MCF 10A (cell line): ENCODE measurements at regions not wholly inside any gene's neighbourhood (a gene's known extent, or its start where the extent isn't known, plus 50 kb on each side); places are given as distances from the start of the nearest gene placed in this dataset.
"Not testable (repeated sequence)": the region's sequence is repeated elsewhere in the genome, so short reads cannot be mapped to it uniquely, and the experiment has no call there.

Experiments used
- BruUV-seq: library from RNA; stranded (reverse); fragments of 400-500 nt; replicated peaks from 2 replicates; lab custom pipeline; 2021; lab: Mats Ljungman, UMichigan
- CTCF ChIA-PET: fragments of 300-600 bp; sonication (Branson Sonifier 250); formaldehyde crosslinking; extraction: SDS; loops from one replicate; lab custom pipeline; 2021; ENCODE audit warnings: antibody characterized with exemption, inconsistent platforms; lab: Yijun Ruan, JAX
- POLR2A ChIA-PET: fragments of 300-600, 350-650 bp; sonication (Branson Sonifier 250); formaldehyde crosslinking; extraction: SDS; loops from one replicate; lab custom pipeline; 2020; ENCODE audit warnings: antibody characterized with exemption, inconsistent platforms; lab: Yijun Ruan, JAX
- DNase-seq: peaks from one replicate; pipeline ENCODE4 v3.0.0-alpha.2; 2018; ENCODE audit not compliant: unreplicated experiment
- H3K27ac Mint-ChIP-seq: one replicate; pipeline ENCODE4 v1.8.0; 2022; ENCODE audit warnings: mild to moderate bottlenecking, low read depth, mixed read lengths; ENCODE audit not compliant: unreplicated experiment
- H3K27me3 Mint-ChIP-seq: one replicate; pipeline ENCODE4 v1.8.0; 2022; ENCODE audit warnings: mixed read lengths; ENCODE audit not compliant: insufficient read depth, unreplicated experiment
- H3K36me3 Mint-ChIP-seq: one replicate; pipeline ENCODE4 v1.8.0; 2022; ENCODE audit warnings: mild to moderate bottlenecking, moderate library complexity, mixed read lengths; ENCODE audit not compliant: insufficient read depth, unreplicated experiment
- H3K4me1 Mint-ChIP-seq: one replicate; pipeline ENCODE4 v1.8.0; 2022; ENCODE audit warnings: mixed read lengths; ENCODE audit not compliant: insufficient read depth, unreplicated experiment
- H3K4me3 Mint-ChIP-seq: one replicate; pipeline ENCODE4 v1.8.0; 2022; ENCODE audit warnings: mild to moderate bottlenecking, moderate library complexity, mixed read lengths; ENCODE audit not compliant: unreplicated experiment
- H3K9me3 Mint-ChIP-seq: one replicate; pipeline ENCODE4 v1.8.0; 2022; ENCODE audit warnings: mixed read lengths; ENCODE audit not compliant: unreplicated experiment
- intact Hi-C: fragments of 100-400 bp; cut with micrococcal nuclease; formaldehyde crosslinking; loops from 2 replicates; pipeline ENCODE4 v1.14.1; 2022
- TF ChIP-seq, protein P1 (sequence below): fragments of 200-600 bp; IDR thresholded peaks from one replicate; pipeline ENCODE4 v1.8.0; 2022; ENCODE audit warnings: antibody characterized with exemption, mild to moderate bottlenecking; ENCODE audit not compliant: unreplicated experiment

DNA sequence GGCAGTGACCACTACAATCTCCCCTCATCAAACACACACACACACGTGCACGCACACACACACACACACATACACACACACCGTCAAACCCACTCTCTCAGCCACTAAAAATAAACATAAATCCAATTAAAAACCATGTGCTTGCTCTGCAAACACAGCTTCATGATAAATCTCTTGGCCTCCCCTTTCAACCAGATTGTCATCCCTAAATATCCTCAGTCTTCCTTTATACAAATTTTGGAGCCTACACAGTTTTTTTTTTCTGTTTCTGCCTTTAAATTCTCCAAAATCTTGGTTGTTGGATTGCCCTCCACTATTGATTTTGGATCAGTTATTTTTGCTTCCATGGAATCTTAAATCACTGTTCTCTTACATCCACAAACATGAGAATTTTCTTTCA, 245.6 kb downstream of the SATB1 start:
- Mint-ChIP-seq H3K4me1 (no peaks in the 10 kb centered on the region), H3K27ac (no peak overlapping the region), H3K9me3 (no peaks in the 10 kb centered on the region), H3K27me3 (no peaks in the 10 kb centered on the region), H3K4me3 (no peak overlapping the region), H3K36me3 (no peaks in the 10 kb centered on the region)
- TF ChIP-seq, protein P1, sequence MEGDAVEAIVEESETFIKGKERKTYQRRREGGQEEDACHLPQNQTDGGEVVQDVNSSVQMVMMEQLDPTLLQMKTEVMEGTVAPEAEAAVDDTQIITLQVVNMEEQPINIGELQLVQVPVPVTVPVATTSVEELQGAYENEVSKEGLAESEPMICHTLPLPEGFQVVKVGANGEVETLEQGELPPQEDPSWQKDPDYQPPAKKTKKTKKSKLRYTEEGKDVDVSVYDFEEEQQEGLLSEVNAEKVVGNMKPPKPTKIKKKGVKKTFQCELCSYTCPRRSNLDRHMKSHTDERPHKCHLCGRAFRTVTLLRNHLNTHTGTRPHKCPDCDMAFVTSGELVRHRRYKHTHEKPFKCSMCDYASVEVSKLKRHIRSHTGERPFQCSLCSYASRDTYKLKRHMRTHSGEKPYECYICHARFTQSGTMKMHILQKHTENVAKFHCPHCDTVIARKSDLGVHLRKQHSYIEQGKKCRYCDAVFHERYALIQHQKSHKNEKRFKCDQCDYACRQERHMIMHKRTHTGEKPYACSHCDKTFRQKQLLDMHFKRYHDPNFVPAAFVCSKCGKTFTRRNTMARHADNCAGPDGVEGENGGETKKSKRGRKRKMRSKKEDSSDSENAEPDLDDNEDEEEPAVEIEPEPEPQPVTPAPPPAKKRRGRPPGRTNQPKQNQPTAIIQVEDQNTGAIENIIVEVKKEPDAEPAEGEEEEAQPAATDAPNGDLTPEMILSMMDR: no peak
- DNase-seq: no peak
- ChIA-PET POLR2A (no interaction called here), CTCF (no interaction called here)
- BruUV-seq: no TSS peak
- intact Hi-C loops: no loop called here

DNA sequence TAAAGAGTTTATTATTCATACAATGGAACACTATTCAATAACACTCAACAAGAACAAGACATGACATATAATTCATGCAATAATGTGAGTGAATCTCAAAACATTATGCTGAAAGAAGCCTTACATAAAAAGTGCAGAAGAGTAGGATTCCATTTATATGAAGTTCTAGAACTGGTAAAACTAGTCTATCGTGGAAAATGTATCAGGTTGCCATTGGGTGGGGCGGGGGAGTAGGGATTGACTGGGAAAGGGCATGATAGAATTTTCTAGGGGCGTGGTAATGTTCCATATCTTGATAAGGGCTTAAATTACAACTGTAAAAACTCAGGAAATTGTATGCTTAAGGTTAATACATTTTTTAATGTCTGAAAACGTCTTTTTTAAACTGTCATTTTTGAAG, 247.9 kb downstream of the SATB1 start:
- no TSS peak for BruUV-seq
- Mint-ChIP-seq H3K9me3 (no peaks in the 10 kb centered on the region), H3K4me1 (no peaks in the 10 kb centered on the region), H3K27me3 (no peaks in the 10 kb centered on the region), H3K36me3 (no peaks in the 10 kb centered on the region), H3K4me3 (no peak overlapping the region), H3K27ac (no peak overlapping the region)
- POLR2A ChIA-PET: no interaction called here
- CTCF ChIA-PET: interaction anchor here (0.6 kb wide), 1 partner anchor 179 kb away, joined by 3 read pairs; no protein-coding TSS in a partner anchor
- intact Hi-C loops: no loop called here
- TF ChIP-seq, protein P1: no peak
- no peak for DNase-seq

DNA sequence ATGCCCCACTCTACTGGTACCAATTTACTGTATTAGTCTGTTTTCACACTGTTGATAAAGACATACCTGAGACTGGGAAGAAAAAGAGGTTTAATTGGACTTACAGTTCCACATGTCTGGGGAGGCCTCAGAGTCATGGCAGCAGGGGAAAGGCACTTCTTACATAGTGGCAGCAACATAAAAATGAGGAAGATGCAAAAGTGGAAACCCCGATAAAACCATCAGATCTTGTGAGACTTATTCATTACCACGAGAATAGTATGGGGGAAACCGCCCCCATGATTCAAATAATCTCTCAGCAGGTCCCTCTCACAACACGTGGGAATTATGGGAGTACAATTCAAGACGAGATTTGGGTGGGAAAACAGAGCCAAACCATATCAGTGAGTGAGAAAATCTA, 251.2 kb downstream of the SATB1 start:
- DNase-seq, H3K4me1 Mint-ChIP-seq, CTCF ChIA-PET, H3K9me3 Mint-ChIP-seq, intact Hi-C loops, H3K4me3 Mint-ChIP-seq, POLR2A ChIA-PET, H3K27me3 Mint-ChIP-seq, H3K27ac Mint-ChIP-seq, BruUV-seq, H3K36me3 Mint-ChIP-seq: not testable (repeated sequence)

DNA sequence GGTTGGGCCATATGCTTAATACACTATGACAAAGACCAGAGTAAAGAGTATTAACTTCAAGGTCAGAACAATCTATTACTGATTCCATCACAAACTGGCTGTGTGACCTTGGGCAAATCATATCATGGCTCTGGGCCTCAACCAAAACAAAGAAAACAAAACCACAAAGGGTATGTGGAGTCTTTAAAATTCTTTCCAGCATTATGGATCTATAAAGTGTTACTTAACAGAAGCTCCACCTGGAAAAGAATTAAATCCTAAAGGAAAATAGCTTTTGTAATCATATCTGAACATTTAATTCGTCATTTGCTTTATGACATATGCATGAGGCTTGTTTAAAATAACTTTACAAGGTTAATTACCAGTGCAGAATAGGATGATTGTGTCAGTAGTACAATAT, 265.5 kb downstream of the SATB1 start:
- Mint-ChIP-seq H3K9me3 (no peaks in the 10 kb centered on the region), H3K4me1 (no peaks in the 10 kb centered on the region), H3K27ac (no peak overlapping the region), H3K27me3 (no peaks in the 10 kb centered on the region), H3K4me3 (no peak overlapping the region), H3K36me3 (no peaks in the 10 kb centered on the region)
- CTCF ChIA-PET: no interaction called here
- BruUV-seq: no TSS peak
- TF ChIP-seq, protein P1: no peak
- DNase-seq: no peak
- intact Hi-C loops: no loop called here
- POLR2A ChIA-PET: no interaction called here
